ENCODE measurements at regions not wholly inside any gene's neighbourhood (a gene's known extent, or its start where the extent isn't known, plus 50 kb on each side); places are given as distances from the start of the nearest gene placed in this dataset.
A peak's percentile ranks its signal among the peaks of the same experiment; 100 is the strongest.
"Not testable (repeated sequence)": the region's sequence is repeated elsewhere in the genome, so short reads cannot be mapped to it uniquely, and the experiment has no call there.

- Mint-ChIP-seq H3K4me3 (no peak overlapping the region), H3K4me1 (no peaks in the 10 kb centered on the region), H3K27me3 (peaks cover 4% of the 10 kb centered on the region), H3K9me3 (peaks cover 0 to 6% (median 4%) of the 10 kb centered on the region in 7 donors), H3K27ac (no peak overlapping the region), H3K36me3 (no peaks in the 10 kb centered on the region)
- Histone ChIP-seq H3K9me3 (ENCODE audit: control insufficient read depth in 2 of 2, low read length in 2 of 2) (no peaks in the 10 kb centered on the region), H3K27ac (ENCODE audit: insufficient read depth, low read length, poor library complexity, severe bottlenecking) (no peak overlapping the region), H3K4me1 (ENCODE audit: control insufficient read depth, insufficient read depth, low read length, poor library complexity, severe bottlenecking) (no peaks in the 10 kb centered on the region), H3K27me3 (ENCODE audit: control insufficient read depth, insufficient read depth, low read length) (no peaks in the 10 kb centered on the region), H3K36me3 (ENCODE audit: control insufficient read depth, insufficient read depth, low read length) (no peaks in the 10 kb centered on the region), H3K4me3 (ENCODE audit: low read depth, low read length) (no peak overlapping the region)
- ATAC-seq (ENCODE audit: low read depth in 2 of 2) = no peak
- no peak for DNase-seq
These were observed 441.3 kb upstream of the PIK3R1 start for GRCh38 chr5:67774267-67774552.

GRCh38 chr5:67773411-67774266 lies 441.9 kb upstream of the PIK3R1 start:
- Mint-ChIP-seq H3K4me1 (no peaks in the 10 kb centered on the region), H3K4me3 (no peak overlapping the region), H3K9me3 (peaks cover 0 to 6% (median 4%) of the 10 kb centered on the region in 7 donors), H3K27ac (no peak overlapping the region), H3K36me3 (no peaks in the 10 kb centered on the region), H3K27me3 (peaks cover 4% of the 10 kb centered on the region)
- Histone ChIP-seq H3K4me1 (ENCODE audit: control insufficient read depth, insufficient read depth, low read length, poor library complexity, severe bottlenecking) (no peaks in the 10 kb centered on the region), H3K9me3 (ENCODE audit: control insufficient read depth in 2 of 2, low read length in 2 of 2) (no peaks in the 10 kb centered on the region), H3K27ac (ENCODE audit: insufficient read depth, low read length, poor library complexity, severe bottlenecking) (no peak overlapping the region), H3K27me3 (ENCODE audit: control insufficient read depth, insufficient read depth, low read length) (no peaks in the 10 kb centered on the region), H3K36me3 (ENCODE audit: control insufficient read depth, insufficient read depth, low read length) (no peaks in the 10 kb centered on the region), H3K4me3 (ENCODE audit: low read depth, low read length) (no peak overlapping the region)
- DNase-seq (no peak), ATAC-seq (ENCODE audit: low read depth in 2 of 2) (no peak)

GRCh38 chr5:67771791-67772190 lies 443.8 kb upstream of the PIK3R1 start:
- Histone ChIP-seq H3K36me3 (ENCODE audit: control insufficient read depth, insufficient read depth, low read length) (no peaks in the 10 kb centered on the region), H3K4me3 (ENCODE audit: low read depth, low read length) (no peak overlapping the region), H3K9me3 (ENCODE audit: control insufficient read depth in 2 of 2, low read length in 2 of 2) (no peaks in the 10 kb centered on the region), H3K27ac (ENCODE audit: insufficient read depth, low read length, poor library complexity, severe bottlenecking) (no peak overlapping the region), H3K27me3 (ENCODE audit: control insufficient read depth, insufficient read depth, low read length) (no peaks in the 10 kb centered on the region), H3K4me1 (ENCODE audit: control insufficient read depth, insufficient read depth, low read length, poor library complexity, severe bottlenecking) (no peaks in the 10 kb centered on the region)
- no peaks in the 10 kb centered on the region for H3K36me3 Mint-ChIP-seq
- DNase-seq (no peak), ATAC-seq (ENCODE audit: low read depth in 2 of 2) (no peak)
- H3K27me3 Mint-ChIP-seq = peaks cover 4% of the 10 kb centered on the region
- no peak overlapping the region for H3K4me3 Mint-ChIP-seq
- peaks cover 0 to 2% (median 1%) of the 10 kb centered on the region in 7 donors for H3K9me3 Mint-ChIP-seq
- no peaks in the 10 kb centered on the region for H3K4me1 Mint-ChIP-seq
- no peak overlapping the region for H3K27ac Mint-ChIP-seq

- Histone ChIP-seq H3K36me3 (ENCODE audit: control insufficient read depth, insufficient read depth, low read length) (no peaks in the 10 kb centered on the region), H3K27ac (ENCODE audit: insufficient read depth, low read length, poor library complexity, severe bottlenecking) (no peak overlapping the region), H3K4me3 (ENCODE audit: low read depth, low read length) (no peak overlapping the region), H3K27me3 (ENCODE audit: control insufficient read depth, insufficient read depth, low read length) (no peaks in the 10 kb centered on the region), H3K4me1 (ENCODE audit: control insufficient read depth, insufficient read depth, low read length, poor library complexity, severe bottlenecking) (no peaks in the 10 kb centered on the region), H3K9me3 (ENCODE audit: control insufficient read depth in 2 of 2, low read length in 2 of 2) (no peaks in the 10 kb centered on the region)
- H3K27me3 Mint-ChIP-seq = peaks cover 4% of the 10 kb centered on the region
- DNase-seq (no peak), ATAC-seq (ENCODE audit: low read depth in 2 of 2) (no peak)
- no peak overlapping the region for H3K4me3 Mint-ChIP-seq
- no peaks in the 10 kb centered on the region for H3K36me3 Mint-ChIP-seq
- no peaks in the 10 kb centered on the region for H3K4me1 Mint-ChIP-seq
- H3K27ac Mint-ChIP-seq = no peak overlapping the region
- H3K9me3 Mint-ChIP-seq = peaks cover 0 to 2% (median 0%) of the 10 kb centered on the region in 7 donors
These were observed 444.3 kb upstream of the PIK3R1 start for GRCh38 chr5:67771221-67771620.

- Histone ChIP-seq H3K27me3 (ENCODE audit: control insufficient read depth, insufficient read depth, low read length) (no peaks in the 10 kb centered on the region), H3K9me3 (ENCODE audit: control insufficient read depth in 2 of 2, low read length in 2 of 2) (no peaks in the 10 kb centered on the region), H3K4me1 (ENCODE audit: control insufficient read depth, insufficient read depth, low read length, poor library complexity, severe bottlenecking) (no peaks in the 10 kb centered on the region), H3K4me3 (ENCODE audit: low read depth, low read length) (no peak overlapping the region), H3K36me3 (ENCODE audit: control insufficient read depth, insufficient read depth, low read length) (no peaks in the 10 kb centered on the region), H3K27ac (ENCODE audit: insufficient read depth, low read length, poor library complexity, severe bottlenecking) (no peak overlapping the region)
- no peaks in the 10 kb centered on the region for H3K4me1 Mint-ChIP-seq
- peaks cover 0 to 2% (median 0%) of the 10 kb centered on the region in 7 donors for H3K9me3 Mint-ChIP-seq
- no peak overlapping the region for H3K4me3 Mint-ChIP-seq
- no peak overlapping the region for H3K27ac Mint-ChIP-seq
- H3K36me3 Mint-ChIP-seq = no peaks in the 10 kb centered on the region
- H3K27me3 Mint-ChIP-seq = peaks cover 4% of the 10 kb centered on the region
- DNase-seq (peak in 1 of 3 donors; percentile 9), ATAC-seq (ENCODE audit: low read depth in 2 of 2) (no peak)
These were observed 445.0 kb upstream of the PIK3R1 start for GRCh38 chr5:67770431-67771025.

GRCh38 chr5:67765697-67766096 lies 449.9 kb upstream of the PIK3R1 start:
- Mint-ChIP-seq H3K27me3 (peaks cover 2% of the 10 kb centered on the region), H3K36me3 (no peaks in the 10 kb centered on the region), H3K4me1 (no peaks in the 10 kb centered on the region), H3K4me3 (no peak overlapping the region), H3K27ac (peak overlapping the region in 1 of 3 donors; percentile 67), H3K9me3 (peaks cover 0 to 9% (median 2%) of the 10 kb centered on the region in 7 donors)
- ATAC-seq (ENCODE audit: low read depth in 2 of 2) = no peak
- Histone ChIP-seq H3K4me3 (ENCODE audit: low read depth, low read length) (no peak overlapping the region), H3K36me3 (ENCODE audit: control insufficient read depth, insufficient read depth, low read length) (no peaks in the 10 kb centered on the region), H3K27me3 (ENCODE audit: control insufficient read depth, insufficient read depth, low read length) (no peaks in the 10 kb centered on the region), H3K4me1 (ENCODE audit: control insufficient read depth, insufficient read depth, low read length, poor library complexity, severe bottlenecking) (no peaks in the 10 kb centered on the region), H3K27ac (ENCODE audit: insufficient read depth, low read length, poor library complexity, severe bottlenecking) (no peak overlapping the region), H3K9me3 (ENCODE audit: control insufficient read depth in 2 of 2, low read length in 2 of 2) (no peaks in the 10 kb centered on the region)
- DNase-seq = no peak

- H3K27ac ChIP-seq (ENCODE audit: insufficient read depth, low read length, poor library complexity, severe bottlenecking); H3K4me3 ChIP-seq (ENCODE audit: low read depth, low read length); H3K9me3 ChIP-seq (ENCODE audit: control insufficient read depth in 2 of 2, low read length in 2 of 2); H3K4me3 Mint-ChIP-seq; DNase-seq; H3K36me3 Mint-ChIP-seq; H3K36me3 ChIP-seq (ENCODE audit: control insufficient read depth, insufficient read depth, low read length); H3K4me1 ChIP-seq (ENCODE audit: control insufficient read depth, insufficient read depth, low read length, poor library complexity, severe bottlenecking); H3K27ac Mint-ChIP-seq; H3K27me3 ChIP-seq (ENCODE audit: control insufficient read depth, insufficient read depth, low read length); H3K27me3 Mint-ChIP-seq; H3K4me1 Mint-ChIP-seq; ATAC-seq (ENCODE audit: low read depth in 2 of 2): not testable (repeated sequence)
- H3K9me3 Mint-ChIP-seq = peaks cover 0 to 31% (median 7%) of the 10 kb centered on the region in 7 donors
These were observed 457.8 kb upstream of the PIK3R1 start for GRCh38 chr5:67757771-67758170.

GRCh38 chr5:67752357-67752708 lies 463.2 kb upstream of the PIK3R1 start:
- Mint-ChIP-seq H3K4me1 (no peaks in the 10 kb centered on the region), H3K36me3 (no peaks in the 10 kb centered on the region), H3K27ac (no peak overlapping the region), H3K27me3 (peaks cover 11% of the 10 kb centered on the region), H3K9me3 (peaks cover 0 to 21% (median 4%) of the 10 kb centered on the region in 7 donors), H3K4me3 (no peak overlapping the region)
- Histone ChIP-seq H3K27me3 (ENCODE audit: control insufficient read depth, insufficient read depth, low read length) (no peaks in the 10 kb centered on the region), H3K36me3 (ENCODE audit: control insufficient read depth, insufficient read depth, low read length) (no peaks in the 10 kb centered on the region), H3K4me1 (ENCODE audit: control insufficient read depth, insufficient read depth, low read length, poor library complexity, severe bottlenecking) (no peaks in the 10 kb centered on the region), H3K27ac (ENCODE audit: insufficient read depth, low read length, poor library complexity, severe bottlenecking) (no peak overlapping the region), H3K9me3 (ENCODE audit: control insufficient read depth in 2 of 2, low read length in 2 of 2) (peaks cover 0 to 5% of the 10 kb centered on the region in 2 experiments), H3K4me3 (ENCODE audit: low read depth, low read length) (no peak overlapping the region)
- ATAC-seq (ENCODE audit: low read depth in 2 of 2) (no peak), DNase-seq (no peak)
